Left lung (tissue), 4 donors: ENCODE measurements at regions not wholly inside any gene's neighbourhood (a gene's known extent, or its start where the extent isn't known, plus 50 kb on each side); places are given as distances from the start of the nearest gene placed in this dataset.

ENCODE experiments used
- ATAC-seq: fragments of 200-7000 bp; cut with Tn5 transposase; one replicate; pipeline ENCODE4 v1.9.1; 2020; ENCODE audit warnings: moderate library complexity
- DNase-seq, 4 donors: peaks; one replicate each; pipeline ENCODE4 v3.0.0-alpha.2; 2013 to 2020
- H3K27ac ChIP-seq, 2 donors: fragments of 200-600 bp; sonication (generic) in 1 of 2; one replicate each; pipeline versions ENCODE4 v1.5.0 to v1.8.0; 2020 to 2021
- H3K27me3 ChIP-seq, 2 donors: fragments of 200-600 bp; sonication (generic) in 1 of 2; one replicate each; pipeline versions ENCODE4 v1.5.0 to v1.8.0; 2020 to 2021
- H3K36me3 ChIP-seq, 2 donors: fragments of 200-600 bp; sonication (generic) in 1 of 2; one replicate each; pipeline versions ENCODE4 v1.5.0 to v1.8.0; 2020 to 2021
- H3K4me1 ChIP-seq, 2 donors: fragments of 200-600 bp; one replicate each; pipeline ENCODE4 v1.8.0; 2021
- H3K4me3 ChIP-seq, 2 donors: fragments of 200-600 bp; sonication (generic) in 1 of 2; one replicate each; pipeline versions ENCODE4 v1.5.0 to v1.8.0; 2020 to 2021; ENCODE audit warnings: mild to moderate bottlenecking in 1 of 2
- H3K9me3 ChIP-seq, 2 donors: fragments of 200-600 bp; sonication (generic) in 1 of 2; one replicate each; pipeline versions ENCODE4 v1.5.0 to v1.8.0; 2020 to 2021
- intact Hi-C, 2 donors: fragments of 100-400 bp; cut with DNase I; formaldehyde crosslinking; loops; one replicate each; pipeline versions ENCODE4 v1.11.2 to v1.14.2; 2022
- TF ChIP-seq, protein P1 (sequence below), 2 donors: fragments of 200-600 bp; sonication (generic) in 1 of 2; IDR thresholded peaks; one replicate each; pipeline versions ENCODE4 v1.5.0 to v1.8.0; 2021; ENCODE audit warnings: antibody characterized with exemption in 2 of 2
- donor health status: DM: no; HTN: yes; CAD: no.
- donor health status: DM: no; HTN: no; CAD: no.

DNA sequence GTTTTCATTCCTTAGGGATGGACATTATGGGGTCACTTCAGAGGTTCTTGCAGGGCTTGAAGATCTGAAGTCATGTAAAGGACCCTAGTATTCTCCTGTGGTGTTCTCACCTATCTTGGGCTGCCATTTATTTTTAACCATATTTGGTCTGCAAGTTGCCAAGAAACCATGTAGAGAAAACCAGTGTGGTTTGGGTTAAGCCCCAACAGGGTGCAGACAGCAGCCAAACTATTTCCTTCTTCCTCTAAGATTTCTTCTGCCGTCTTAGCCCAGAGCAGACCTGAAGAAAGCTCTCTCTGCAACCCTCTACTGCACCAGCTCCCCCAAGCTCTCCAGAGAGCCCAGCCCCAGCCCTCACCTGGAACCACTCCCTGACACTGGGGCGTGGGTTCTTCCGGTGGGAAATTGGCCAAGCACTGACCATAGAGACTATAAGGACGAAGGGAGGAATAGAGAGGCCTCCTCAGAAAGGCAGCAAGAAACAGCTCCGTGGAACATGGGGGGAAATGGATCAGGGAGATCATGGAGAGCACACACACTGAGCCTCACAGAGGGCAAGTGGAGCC lies 136.6 kb downstream of the SYF2 start:
- DNase-seq (no peak), ATAC-seq (no peak)
- Histone ChIP-seq H3K27me3 (peaks cover 0 to 21% of the 10 kb centered on the region in 2 donors), H3K4me1 (peaks cover 0 to 8% of the 10 kb centered on the region in 2 donors), H3K27ac (no peak overlapping the region), H3K9me3 (no peaks in the 10 kb centered on the region), H3K36me3 (no peaks in the 10 kb centered on the region), H3K4me3 (no peak overlapping the region)
- intact Hi-C loops: loop anchor here in 1 of 2 donors (5.0 kb wide), 1 partner anchor 248 kb away; no protein-coding TSS in a partner anchor
- TF ChIP-seq, protein P1, sequence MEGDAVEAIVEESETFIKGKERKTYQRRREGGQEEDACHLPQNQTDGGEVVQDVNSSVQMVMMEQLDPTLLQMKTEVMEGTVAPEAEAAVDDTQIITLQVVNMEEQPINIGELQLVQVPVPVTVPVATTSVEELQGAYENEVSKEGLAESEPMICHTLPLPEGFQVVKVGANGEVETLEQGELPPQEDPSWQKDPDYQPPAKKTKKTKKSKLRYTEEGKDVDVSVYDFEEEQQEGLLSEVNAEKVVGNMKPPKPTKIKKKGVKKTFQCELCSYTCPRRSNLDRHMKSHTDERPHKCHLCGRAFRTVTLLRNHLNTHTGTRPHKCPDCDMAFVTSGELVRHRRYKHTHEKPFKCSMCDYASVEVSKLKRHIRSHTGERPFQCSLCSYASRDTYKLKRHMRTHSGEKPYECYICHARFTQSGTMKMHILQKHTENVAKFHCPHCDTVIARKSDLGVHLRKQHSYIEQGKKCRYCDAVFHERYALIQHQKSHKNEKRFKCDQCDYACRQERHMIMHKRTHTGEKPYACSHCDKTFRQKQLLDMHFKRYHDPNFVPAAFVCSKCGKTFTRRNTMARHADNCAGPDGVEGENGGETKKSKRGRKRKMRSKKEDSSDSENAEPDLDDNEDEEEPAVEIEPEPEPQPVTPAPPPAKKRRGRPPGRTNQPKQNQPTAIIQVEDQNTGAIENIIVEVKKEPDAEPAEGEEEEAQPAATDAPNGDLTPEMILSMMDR (IDR thresholded peaks at IDR 0.05): no peak

- TF ChIP-seq, protein P1 (IDR thresholded peaks at IDR 0.05): no peak
Observed at GRCh38 chr1:25094995-25095394, 137.3 kb downstream of the SYF2 start.

GRCh38 chr1:25094229-25094628 lies 138.1 kb downstream of the SYF2 start:
- intact Hi-C loops: no loop called here

More at GRCh38 chr1:25094995-25095394, 137.3 kb downstream of the SYF2 start:
- no peak for ATAC-seq
- Histone ChIP-seq H3K4me1 (peaks cover 0 to 6% of the 10 kb centered on the region in 2 donors), H3K27me3 (peaks cover 0 to 24% of the 10 kb centered on the region in 2 donors), H3K36me3 (no peaks in the 10 kb centered on the region), H3K27ac (no peak overlapping the region), H3K9me3 (no peaks in the 10 kb centered on the region), H3K4me3 (no peak overlapping the region)
- no peak for DNase-seq
- intact Hi-C loops: loop anchor here in 1 of 2 donors (5.0 kb wide), 1 partner anchor 248 kb away; no protein-coding TSS in a partner anchor

GRCh38 chr1:25091658-25092057 lies 140.6 kb downstream of the SYF2 start:
- peaks cover 0 to 25% of the 10 kb centered on the region in 2 donors for H3K27me3 ChIP-seq
- no peaks in the 10 kb centered on the region for H3K9me3 ChIP-seq
- intact Hi-C loops: no loop called here
- DNase-seq (no peak), ATAC-seq (no peak)
- no peak overlapping the region for H3K4me3 ChIP-seq
- no peak overlapping the region for H3K27ac ChIP-seq
- TF ChIP-seq, protein P1 (IDR thresholded peaks at IDR 0.05): no peak
- no peaks in the 10 kb centered on the region for H3K4me1 ChIP-seq
- no peaks in the 10 kb centered on the region for H3K36me3 ChIP-seq

More at GRCh38 chr1:25094229-25094628, 138.1 kb downstream of the SYF2 start:
- no peak for ATAC-seq
- TF ChIP-seq, protein P1 (IDR thresholded peaks at IDR 0.05): no peak
- Histone ChIP-seq H3K4me1 (peaks cover 0 to 4% of the 10 kb centered on the region in 2 donors), H3K36me3 (no peaks in the 10 kb centered on the region), H3K9me3 (no peaks in the 10 kb centered on the region), H3K4me3 (no peak overlapping the region), H3K27me3 (peaks cover 0 to 32% of the 10 kb centered on the region in 2 donors), H3K27ac (no peak overlapping the region)
- DNase-seq: no peak

DNA sequence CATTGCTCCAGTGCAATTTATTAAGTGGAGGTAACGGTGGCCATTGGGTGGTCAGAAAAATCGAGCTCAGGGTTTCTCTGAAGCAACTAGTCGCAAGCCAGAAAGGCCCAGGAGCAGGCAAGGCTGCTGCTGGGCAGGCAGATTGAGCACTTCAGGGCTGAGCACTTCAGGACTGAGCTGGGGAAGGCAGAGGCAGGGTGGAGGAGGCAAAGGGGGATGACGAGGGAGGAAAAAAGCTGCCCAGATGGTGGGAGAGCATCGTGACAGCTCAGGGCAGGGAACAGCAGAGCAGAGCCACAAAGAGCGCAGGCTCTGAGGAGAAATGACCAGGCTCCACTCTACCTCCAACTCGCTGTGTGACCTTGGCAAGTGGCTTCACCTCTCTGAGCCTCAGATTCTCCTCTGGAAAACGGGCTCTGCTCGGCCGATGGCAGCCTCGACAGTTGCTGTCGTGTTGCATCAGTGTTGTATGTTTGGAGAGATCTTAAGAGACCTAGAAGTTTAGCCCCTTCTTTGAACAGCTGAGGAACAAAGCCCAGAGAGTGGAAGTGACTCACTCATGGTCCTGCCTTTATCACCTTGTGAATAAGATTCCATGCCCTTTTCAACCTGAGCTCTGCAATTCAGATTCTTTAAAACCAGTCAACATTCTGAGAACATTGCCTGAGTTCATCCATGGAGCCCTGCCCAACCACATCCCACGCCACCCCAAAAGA lies 141.4 kb downstream of the SYF2 start:
- Histone ChIP-seq H3K4me3 (no peak overlapping the region), H3K27ac (no peak overlapping the region), H3K9me3 (no peaks in the 10 kb centered on the region), H3K36me3 (no peaks in the 10 kb centered on the region), H3K4me1 (no peaks in the 10 kb centered on the region), H3K27me3 (peaks cover 0 to 25% of the 10 kb centered on the region in 2 donors)
- no peak for DNase-seq
- no peak for ATAC-seq
- TF ChIP-seq, protein P1 (IDR thresholded peaks at IDR 0.05): no peak
- intact Hi-C loops: no loop called here
